ENCODE measurements at regions not wholly inside any gene's neighbourhood (a gene's known extent, or its start where the extent isn't known, plus 50 kb on each side); places are given as distances from the start of the nearest gene placed in this dataset.

DNA sequence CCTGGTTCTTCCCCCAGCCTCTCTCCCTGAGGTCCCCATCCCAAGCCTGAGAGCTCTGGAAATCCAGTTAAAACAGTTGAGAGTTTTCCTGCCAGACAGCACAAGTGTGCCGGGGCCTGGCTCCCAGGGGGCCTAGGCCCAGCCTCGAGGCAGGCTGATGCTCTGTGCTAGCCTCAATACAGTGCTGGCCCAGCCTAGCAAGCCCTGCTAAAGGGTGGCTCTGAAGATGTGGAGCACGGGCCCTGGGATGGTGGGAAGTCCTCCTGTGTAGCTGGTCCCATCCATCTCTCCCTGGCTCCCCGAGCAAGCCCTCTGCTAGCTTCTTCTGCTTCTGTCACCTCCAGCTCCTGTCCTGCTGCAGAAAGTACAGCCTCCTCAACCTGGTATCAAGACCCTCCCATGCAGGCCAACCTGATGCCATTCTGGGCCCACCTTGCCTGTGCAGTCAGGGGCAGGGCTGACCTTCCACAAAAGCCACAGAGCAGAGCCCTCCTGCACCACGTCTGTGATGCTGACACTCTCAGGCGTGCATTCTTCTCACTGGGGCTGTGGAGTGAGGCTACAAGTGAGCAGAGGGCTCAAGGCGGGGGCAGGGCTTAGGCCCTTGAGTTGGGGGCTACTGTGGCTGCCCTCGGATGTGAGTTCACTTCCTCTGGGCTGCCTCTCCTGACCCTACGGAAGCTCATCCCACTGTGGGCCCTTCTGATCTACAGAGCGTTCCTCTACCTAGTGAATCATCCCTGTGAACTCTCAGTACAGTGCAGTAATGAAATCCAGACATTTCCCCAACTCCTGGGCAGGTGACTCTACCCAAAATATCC lies 60.1 kb upstream of the LAPTM4A start:
- no peak overlapping the region for H3K4me3 ChIP-seq (ENCODE audit: insufficient read depth, low read length, poor library complexity, severe bottlenecking)
- no peak overlapping the region for H2AFZ ChIP-seq (ENCODE audit: low read depth, low read length, severe bottlenecking)
- no peaks in the 10 kb centered on the region for H4K20me1 ChIP-seq (ENCODE audit: low read depth, low read length)
- H3K27me3 ChIP-seq (ENCODE audit: low read length) = no peaks in the 10 kb centered on the region
- H3K27ac ChIP-seq (ENCODE audit: low read depth, low read length) = no peak overlapping the region
- no peaks in the 10 kb centered on the region for H3F3A ChIP-seq (ENCODE audit: insufficient read depth)
- H3K36me3 ChIP-seq (ENCODE audit: low read length) = no peaks in the 10 kb centered on the region
- no peaks in the 10 kb centered on the region for H3K79me2 ChIP-seq (ENCODE audit: insufficient read depth, low read length)
- TF ChIP-seq CTCF (IDR thresholded peaks at IDR 0.05; ENCODE audit: insufficient read depth, low read length, poor library complexity, severe bottlenecking) (no peak), EZH2phosphoT487 (conservative IDR thresholded peaks at IDR 0.05; ENCODE audit: low read length) (no peak)
- no peak overlapping the region for H3K9ac ChIP-seq (ENCODE audit: low read length)
- no peaks in the 10 kb centered on the region for H3K9me2 ChIP-seq (replicated peaks; ENCODE audit: insufficient read depth, low read length)
- no peaks in the 10 kb centered on the region for H3K9me3 ChIP-seq (ENCODE audit: insufficient read depth, low read length)
- no peak overlapping the region for H3K4me2 ChIP-seq (ENCODE audit: low read depth, low read length, poor library complexity, severe bottlenecking)

- TF ChIP-seq CTCF (IDR thresholded peaks at IDR 0.05; ENCODE audit: insufficient read depth, low read length, poor library complexity, severe bottlenecking) = no peak
- H4K20me1 ChIP-seq (ENCODE audit: low read depth, low read length) = no peaks in the 10 kb centered on the region
- no peak overlapping the region for H2AFZ ChIP-seq (ENCODE audit: low read depth, low read length, severe bottlenecking)
- H3K27ac ChIP-seq (ENCODE audit: low read depth, low read length) = no peak overlapping the region
- no peaks in the 10 kb centered on the region for H3F3A ChIP-seq (ENCODE audit: insufficient read depth)
- no peaks in the 10 kb centered on the region for H3K9me2 ChIP-seq (replicated peaks; ENCODE audit: insufficient read depth, low read length)
- no peak overlapping the region for H3K9ac ChIP-seq (ENCODE audit: low read length)
- no peaks in the 10 kb centered on the region for H3K36me3 ChIP-seq (ENCODE audit: low read length)
- H3K9me3 ChIP-seq (ENCODE audit: insufficient read depth, low read length) = no peaks in the 10 kb centered on the region
- H3K27me3 ChIP-seq (ENCODE audit: low read length) = no peaks in the 10 kb centered on the region
- no peak overlapping the region for H3K4me3 ChIP-seq (ENCODE audit: insufficient read depth, low read length, poor library complexity, severe bottlenecking)
- no peaks in the 10 kb centered on the region for H3K79me2 ChIP-seq (ENCODE audit: insufficient read depth, low read length)
- no peak overlapping the region for H3K4me2 ChIP-seq (ENCODE audit: low read depth, low read length, poor library complexity, severe bottlenecking)
Observed at GRCh38 chr2:20110876-20111275, 59.4 kb upstream of the LAPTM4A start.

GRCh38 chr2:20110383-20110782 lies 59.0 kb upstream of the LAPTM4A start:
- TF ChIP-seq EZH2phosphoT487 (conservative IDR thresholded peaks at IDR 0.05; ENCODE audit: low read length) = no peak
- TF ChIP-seq CTCF (IDR thresholded peaks at IDR 0.05; ENCODE audit: insufficient read depth, low read length, poor library complexity, severe bottlenecking) = no peak
- Histone ChIP-seq H3K27ac (ENCODE audit: low read depth, low read length) (no peak overlapping the region), H3K9me3 (ENCODE audit: insufficient read depth, low read length) (no peaks in the 10 kb centered on the region), H3K27me3 (ENCODE audit: low read length) (no peaks in the 10 kb centered on the region), H3K36me3 (ENCODE audit: low read length) (no peaks in the 10 kb centered on the region), H2AFZ (ENCODE audit: low read depth, low read length, severe bottlenecking) (no peak overlapping the region), H4K20me1 (ENCODE audit: low read depth, low read length) (no peaks in the 10 kb centered on the region), H3K4me3 (ENCODE audit: insufficient read depth, low read length, poor library complexity, severe bottlenecking) (no peak overlapping the region), H3K79me2 (ENCODE audit: insufficient read depth, low read length) (no peaks in the 10 kb centered on the region), H3K9ac (ENCODE audit: low read length) (no peak overlapping the region), H3F3A (ENCODE audit: insufficient read depth) (no peaks in the 10 kb centered on the region), H3K4me2 (ENCODE audit: low read depth, low read length, poor library complexity, severe bottlenecking) (no peak overlapping the region), H3K9me2 (replicated peaks; ENCODE audit: insufficient read depth, low read length) (no peaks in the 10 kb centered on the region)

Data from SU-DHL-6 (cell line).